Hepatocyte (in vitro differentiated cells): ENCODE measurements at regions not wholly inside any gene's neighbourhood (a gene's known extent, or its start where the extent isn't known, plus 50 kb on each side); places are given as distances from the start of the nearest gene placed in this dataset.

Experiments used
- DNase-seq: peaks from one replicate; pipeline ENCODE4 v3.0.0-alpha.2; 2016; ENCODE audit warnings: low spot score
- H2AFZ ChIP-seq: fragments of 200-600 bp; sonication (generic); 2 replicates; pipeline ENCODE4 v1.6.0; 2016; ENCODE audit warnings: antibody characterized with exemption, mild to moderate bottlenecking
- H3K27ac ChIP-seq: fragments of 200-600 bp; sonication (generic); 2 replicates; pipeline ENCODE4 v1.5.1; 2016; ENCODE audit warnings: mild to moderate bottlenecking
- H3K27me3 ChIP-seq: fragments of 200-600 bp; sonication (generic); 2 replicates; pipeline ENCODE4 v1.6.1; 2016
- H3K36me3 ChIP-seq: fragments of 200-600 bp; sonication (generic); replicated peaks from 2 replicates; pipeline ENCODE4 v1.5.1; 2016; ENCODE audit warnings: low read depth; ENCODE audit not compliant: insufficient read depth
- H3K4me1 ChIP-seq: fragments of 200-600 bp; sonication (generic); 2 replicates; pipeline ENCODE4 v1.5.1; 2016; ENCODE audit warnings: mild to moderate bottlenecking, moderate library complexity; ENCODE audit not compliant: insufficient read depth
- H3K4me2 ChIP-seq: fragments of 200-600 bp; sonication (generic); 2 replicates; pipeline ENCODE4 v1.6.0; 2016
- H3K4me3 ChIP-seq: fragments of 200-600 bp; sonication (generic); 2 replicates; pipeline ENCODE4 v1.5.1; 2016; ENCODE audit warnings: mild to moderate bottlenecking
- H3K79me2 ChIP-seq: fragments of 200-600 bp; sonication (generic); 2 replicates; pipeline ENCODE4 v1.6.0; 2017; ENCODE audit warnings: mild to moderate bottlenecking
- H3K9me2 ChIP-seq: fragments of 200-600 bp; sonication (generic); replicated peaks from 2 replicates; pipeline ENCODE4 v1.6.0; 2017; ENCODE audit warnings: mild to moderate bottlenecking; ENCODE audit not compliant: insufficient read depth
- H3K9me3 ChIP-seq: fragments of 200-600 bp; sonication (generic); 2 replicates; pipeline ENCODE4 v1.5.1; 2016; ENCODE audit warnings: low read depth, mild to moderate bottlenecking
- H4K20me1 ChIP-seq: fragments of 200-600 bp; sonication (generic); 2 replicates; pipeline ENCODE4 v1.6.0; 2016; ENCODE audit warnings: mild to moderate bottlenecking; ENCODE audit not compliant: insufficient read depth, poor library complexity, severe bottlenecking
- EZH2 ChIP-seq: fragments of 200-600 bp; sonication (generic); IDR thresholded peaks from 2 replicates; pipeline ENCODE4 v1.6.1; 2016; ENCODE audit warnings: antibody characterized with exemption, mild to moderate bottlenecking, borderline replicate concordance
- EZH2phosphoT487 ChIP-seq: fragments of 200-600 bp; sonication (generic); IDR thresholded peaks from one replicate; pipeline ENCODE4 v1.6.1; 2018; ENCODE audit warnings: antibody characterized with exemption, mild to moderate bottlenecking, low read depth, moderate library complexity; ENCODE audit not compliant: unreplicated experiment, severe bottlenecking
- WGBS: methylation state at CpG from one replicate; pipeline ENCODE4 v1.1.6; 2016; ENCODE audit warnings: low lambda C conversion rate; ENCODE audit errors: missing lambda C conversion rate; 5-methylcytosine and 5-hydroxymethylcytosine counted together
- TF ChIP-seq, protein P1 (sequence below): fragments of 200-600 bp; sonication (generic); IDR thresholded peaks from 2 replicates; pipeline ENCODE4 v1.5.1; 2016; ENCODE audit warnings: antibody characterized with exemption, mild to moderate bottlenecking; ENCODE audit not compliant: poor library complexity

GRCh38 chr22:25382762-25383161 is 163.3 kb downstream of the CRYBB2 start:
- no peak for DNase-seq
- Histone ChIP-seq H3K79me2 (peaks cover 19% of the 10 kb centered on the region), H2AFZ (no peak overlapping the region), H3K4me2 (no peak overlapping the region), H3K27me3 (no peaks in the 10 kb centered on the region), H3K9me3 (no peaks in the 10 kb centered on the region), H3K9me2 (no peaks in the 10 kb centered on the region), H3K27ac (no peak overlapping the region), H3K4me1 (no peaks in the 10 kb centered on the region), H3K36me3 (no peaks in the 10 kb centered on the region), H4K20me1 (peaks cover 14% of the 10 kb centered on the region), H3K4me3 (no peak overlapping the region)
- WGBS: 90% methylated on average over 7 of the region's 7 CpGs
- TF ChIP-seq EZH2phosphoT487: no peak
- TF ChIP-seq, protein P1, sequence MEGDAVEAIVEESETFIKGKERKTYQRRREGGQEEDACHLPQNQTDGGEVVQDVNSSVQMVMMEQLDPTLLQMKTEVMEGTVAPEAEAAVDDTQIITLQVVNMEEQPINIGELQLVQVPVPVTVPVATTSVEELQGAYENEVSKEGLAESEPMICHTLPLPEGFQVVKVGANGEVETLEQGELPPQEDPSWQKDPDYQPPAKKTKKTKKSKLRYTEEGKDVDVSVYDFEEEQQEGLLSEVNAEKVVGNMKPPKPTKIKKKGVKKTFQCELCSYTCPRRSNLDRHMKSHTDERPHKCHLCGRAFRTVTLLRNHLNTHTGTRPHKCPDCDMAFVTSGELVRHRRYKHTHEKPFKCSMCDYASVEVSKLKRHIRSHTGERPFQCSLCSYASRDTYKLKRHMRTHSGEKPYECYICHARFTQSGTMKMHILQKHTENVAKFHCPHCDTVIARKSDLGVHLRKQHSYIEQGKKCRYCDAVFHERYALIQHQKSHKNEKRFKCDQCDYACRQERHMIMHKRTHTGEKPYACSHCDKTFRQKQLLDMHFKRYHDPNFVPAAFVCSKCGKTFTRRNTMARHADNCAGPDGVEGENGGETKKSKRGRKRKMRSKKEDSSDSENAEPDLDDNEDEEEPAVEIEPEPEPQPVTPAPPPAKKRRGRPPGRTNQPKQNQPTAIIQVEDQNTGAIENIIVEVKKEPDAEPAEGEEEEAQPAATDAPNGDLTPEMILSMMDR: peak; percentile 4
- no peak for TF ChIP-seq EZH2

GRCh38 chr22:25383278-25383820 is 163.9 kb downstream of the CRYBB2 start:
- H4K20me1 ChIP-seq: peaks cover 16% of the 10 kb centered on the region
- no peak for DNase-seq

DNA sequence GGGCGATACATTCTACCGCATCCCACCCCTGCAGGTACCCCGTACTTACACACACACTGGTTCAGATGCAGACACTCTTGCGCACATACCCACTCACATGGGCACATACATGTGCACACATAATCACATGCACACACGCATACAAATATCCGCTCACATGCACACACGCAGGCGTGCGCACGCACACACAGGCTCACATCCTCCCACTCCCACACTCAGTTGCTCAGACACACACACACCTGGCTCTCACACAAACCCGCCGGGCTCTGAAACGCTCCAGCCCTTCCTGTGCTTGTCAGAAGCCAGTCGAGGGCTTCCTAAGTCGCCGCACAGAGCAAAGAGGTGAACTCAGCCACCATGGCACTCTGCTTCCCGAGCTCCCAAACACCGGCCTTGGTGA is 164.5 kb downstream of the CRYBB2 start:
- H3K4me3 ChIP-seq: no peak overlapping the region
- no peak for DNase-seq
- no peaks in the 10 kb centered on the region for H3K27me3 ChIP-seq
- TF ChIP-seq EZH2phosphoT487 (no peak), EZH2 (no peak)
- TF ChIP-seq, protein P1: no peak
- H3K9me2 ChIP-seq: no peaks in the 10 kb centered on the region
- no peaks in the 10 kb centered on the region for H3K36me3 ChIP-seq
- peaks cover 31% of the 10 kb centered on the region for H3K79me2 ChIP-seq
- WGBS: 92% methylated on average over 18 of the region's 18 CpGs
- H4K20me1 ChIP-seq: peaks cover 22% of the 10 kb centered on the region
- H3K27ac ChIP-seq: no peak overlapping the region
- no peak overlapping the region for H2AFZ ChIP-seq
- no peak overlapping the region for H3K4me2 ChIP-seq
- H3K4me1 ChIP-seq: no peaks in the 10 kb centered on the region
- H3K9me3 ChIP-seq: no peaks in the 10 kb centered on the region

More at GRCh38 chr22:25383278-25383820, 163.9 kb downstream of the CRYBB2 start:
- H3K4me1 ChIP-seq: no peaks in the 10 kb centered on the region
- WGBS: 86% methylated on average over 15 of the region's 15 CpGs
- H3K27me3 ChIP-seq: no peaks in the 10 kb centered on the region
- H3K36me3 ChIP-seq: no peaks in the 10 kb centered on the region
- H2AFZ ChIP-seq: no peak overlapping the region
- TF ChIP-seq EZH2 (no peak), EZH2phosphoT487 (no peak)
- TF ChIP-seq, protein P1: no peak
- no peak overlapping the region for H3K4me2 ChIP-seq
- no peak overlapping the region for H3K4me3 ChIP-seq
- H3K9me3 ChIP-seq: no peaks in the 10 kb centered on the region
- no peak overlapping the region for H3K27ac ChIP-seq
- no peaks in the 10 kb centered on the region for H3K9me2 ChIP-seq
- peaks cover 25% of the 10 kb centered on the region for H3K79me2 ChIP-seq
